Breast epithelium (tissue), 4 donors: ENCODE measurements at regions not wholly inside any gene's neighbourhood (a gene's known extent, or its start where the extent isn't known, plus 50 kb on each side); places are given as distances from the start of the nearest gene placed in this dataset.
A peak's percentile ranks its signal among the peaks of the same experiment; 100 is the strongest.

Experiments used
- DNase-seq, 2 donors: peaks; one replicate each; pipeline ENCODE4 v3.0.0-alpha.2; 2019; ENCODE audit warnings: low spot score in 2 of 2
- H3K27ac ChIP-seq, 2 donors: fragments of 200-600 bp; sonication (generic) in 1 of 2; one replicate each; pipeline ENCODE4 v1.5.1; 2016 to 2019; ENCODE audit warnings: mild to moderate bottlenecking in 1 of 2
- H3K27me3 ChIP-seq, 2 donors: fragments of 200-600 bp; sonication (generic) in 1 of 2; one replicate each; pipeline versions ENCODE4 v1.5.1 to v1.6.0; 2017 to 2019; ENCODE audit warnings: control low read depth in 1 of 2, mild to moderate bottlenecking in 1 of 2
- H3K36me3 ChIP-seq: fragments of 200-600 bp; one replicate; pipeline ENCODE4 v1.5.1; 2019
- H3K4me1 ChIP-seq, 2 donors: fragments of 200-600 bp; sonication (generic); one replicate each; pipeline ENCODE4 v1.5.1; 2016 to 2019; ENCODE audit warnings: control low read depth in 1 of 2
- H3K4me3 ChIP-seq, 3 donors: fragments of 200-600 bp; sonication (generic); 1 replicate in 2 of 3; 2 replicates in 1 of 3; pipeline ENCODE4 v1.5.1; 2016 to 2019; ENCODE audit warnings: mild to moderate bottlenecking in 3 of 3, moderate library complexity in 2 of 3
- H3K9me3 ChIP-seq, 2 donors: fragments of 200-600 bp; sonication (generic) in 1 of 2; one replicate each; pipeline ENCODE4 v1.5.1; 2016 to 2019; ENCODE audit warnings: control low read depth in 1 of 2
- POLR2A ChIP-seq: fragments of 450-650 bp; IDR thresholded peaks from one replicate; pipeline ENCODE4 v1.6.1; 2016; ENCODE audit warnings: antibody characterized with exemption, mild to moderate bottlenecking, moderate library complexity
- POLR2AphosphoS5 ChIP-seq, 3 donors: sonication (generic); formaldehyde crosslinking; IDR thresholded peaks; one replicate each; pipeline ENCODE4 v1.6.1; 2017; ENCODE audit warnings: antibody characterized with exemption in 3 of 3
- intact Hi-C: fragments of 100-400 bp; cut with DNase I; formaldehyde crosslinking; loops from one replicate; pipeline ENCODE4 v1.15.1; 2023; ENCODE audit warnings: low total_unique reads
- TF ChIP-seq, protein P1 (sequence below), 3 donors: fragments of 450-650 bp; IDR thresholded peaks; one replicate each; pipeline ENCODE4 v1.5.1; 2016 to 2017; ENCODE audit warnings: antibody characterized with exemption in 3 of 3, mild to moderate bottlenecking in 3 of 3, moderate library complexity in 3 of 3

DNA sequence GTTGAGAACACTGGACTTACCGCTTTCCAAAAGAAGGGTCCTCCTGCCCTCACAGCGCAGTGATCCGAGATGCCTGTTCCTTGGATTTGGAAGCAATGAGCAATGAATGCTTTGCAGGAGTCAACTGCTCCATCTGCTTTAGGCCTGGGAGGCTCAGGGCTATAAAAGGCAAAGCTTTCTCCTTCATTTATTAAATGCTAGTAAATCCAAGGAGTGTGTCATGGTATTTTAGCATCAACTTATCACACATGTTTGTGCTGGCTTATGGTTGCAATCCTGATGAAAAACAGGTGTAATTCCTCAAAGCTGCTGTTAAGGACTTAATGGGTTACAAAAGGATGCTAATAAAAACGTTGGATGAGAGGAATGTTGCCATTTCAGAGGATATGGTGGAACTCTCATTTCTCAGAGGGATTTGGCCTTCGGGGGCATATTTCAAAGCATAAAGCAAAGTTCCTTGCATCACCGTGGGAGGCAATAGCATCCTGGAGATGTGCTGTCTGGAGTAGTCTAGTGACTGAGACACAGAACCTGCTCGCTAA, 158.5 kb upstream of the TPM1 start:
- no peak for TF ChIP-seq POLR2AphosphoS5 (IDR thresholded peaks at IDR 0.05)
- intact Hi-C loops: no loop called here
- Histone ChIP-seq H3K9me3 (no peaks in the 10 kb centered on the region), H3K4me3 (no peak overlapping the region), H3K27me3 (no peaks in the 10 kb centered on the region), H3K36me3 (no peaks in the 10 kb centered on the region), H3K4me1 (no peaks in the 10 kb centered on the region), H3K27ac (no peak overlapping the region)
- no peak for DNase-seq

DNA sequence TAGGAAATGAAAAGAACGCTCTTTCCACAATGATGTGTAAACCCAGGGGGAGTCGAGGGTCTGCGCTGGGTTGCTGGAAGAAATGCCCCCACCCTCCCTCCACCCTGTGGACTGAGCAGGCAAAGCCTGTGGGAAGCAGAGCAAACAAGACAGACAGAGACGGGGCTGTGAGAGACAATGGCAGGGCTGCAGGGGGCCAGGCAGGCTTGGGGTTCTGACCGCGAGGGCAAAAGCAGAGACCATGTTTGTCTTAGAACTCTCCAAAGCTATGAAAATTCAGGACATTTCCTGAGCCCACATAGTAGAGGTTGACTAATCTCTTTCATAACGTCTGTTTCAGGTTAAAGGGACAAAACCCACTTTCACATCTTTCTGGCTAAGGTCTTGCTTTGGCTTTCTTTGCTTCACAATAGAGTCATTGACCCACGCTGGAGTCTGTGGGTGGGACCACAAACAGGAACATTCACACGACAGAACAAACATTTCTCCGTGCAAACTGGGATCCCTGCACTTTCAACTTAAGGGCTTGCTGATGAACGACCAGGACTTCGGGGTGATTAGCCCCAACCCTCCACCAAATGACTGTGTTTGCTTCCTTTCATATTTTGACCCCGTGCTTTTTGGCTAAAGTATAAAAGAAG, 156.0 kb upstream of the TPM1 start:
- Histone ChIP-seq H3K27ac (peak overlapping the region; percentile 80), H3K4me1 (no peaks in the 10 kb centered on the region), H3K27me3 (no peaks in the 10 kb centered on the region), H3K4me3 (peak overlapping the region in 2 of 3 donors; percentile 27 to 41), H3K9me3 (no peaks in the 10 kb centered on the region), H3K36me3 (no peaks in the 10 kb centered on the region)
- intact Hi-C loops: no loop called here
- peak in 1 of 3 donors; percentile 33 for TF ChIP-seq POLR2AphosphoS5 (IDR thresholded peaks at IDR 0.05)
- TF ChIP-seq, protein P1, sequence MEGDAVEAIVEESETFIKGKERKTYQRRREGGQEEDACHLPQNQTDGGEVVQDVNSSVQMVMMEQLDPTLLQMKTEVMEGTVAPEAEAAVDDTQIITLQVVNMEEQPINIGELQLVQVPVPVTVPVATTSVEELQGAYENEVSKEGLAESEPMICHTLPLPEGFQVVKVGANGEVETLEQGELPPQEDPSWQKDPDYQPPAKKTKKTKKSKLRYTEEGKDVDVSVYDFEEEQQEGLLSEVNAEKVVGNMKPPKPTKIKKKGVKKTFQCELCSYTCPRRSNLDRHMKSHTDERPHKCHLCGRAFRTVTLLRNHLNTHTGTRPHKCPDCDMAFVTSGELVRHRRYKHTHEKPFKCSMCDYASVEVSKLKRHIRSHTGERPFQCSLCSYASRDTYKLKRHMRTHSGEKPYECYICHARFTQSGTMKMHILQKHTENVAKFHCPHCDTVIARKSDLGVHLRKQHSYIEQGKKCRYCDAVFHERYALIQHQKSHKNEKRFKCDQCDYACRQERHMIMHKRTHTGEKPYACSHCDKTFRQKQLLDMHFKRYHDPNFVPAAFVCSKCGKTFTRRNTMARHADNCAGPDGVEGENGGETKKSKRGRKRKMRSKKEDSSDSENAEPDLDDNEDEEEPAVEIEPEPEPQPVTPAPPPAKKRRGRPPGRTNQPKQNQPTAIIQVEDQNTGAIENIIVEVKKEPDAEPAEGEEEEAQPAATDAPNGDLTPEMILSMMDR (IDR thresholded peaks at IDR 0.05): no peak
- no peak for TF ChIP-seq POLR2A
- no peak for DNase-seq

DNA sequence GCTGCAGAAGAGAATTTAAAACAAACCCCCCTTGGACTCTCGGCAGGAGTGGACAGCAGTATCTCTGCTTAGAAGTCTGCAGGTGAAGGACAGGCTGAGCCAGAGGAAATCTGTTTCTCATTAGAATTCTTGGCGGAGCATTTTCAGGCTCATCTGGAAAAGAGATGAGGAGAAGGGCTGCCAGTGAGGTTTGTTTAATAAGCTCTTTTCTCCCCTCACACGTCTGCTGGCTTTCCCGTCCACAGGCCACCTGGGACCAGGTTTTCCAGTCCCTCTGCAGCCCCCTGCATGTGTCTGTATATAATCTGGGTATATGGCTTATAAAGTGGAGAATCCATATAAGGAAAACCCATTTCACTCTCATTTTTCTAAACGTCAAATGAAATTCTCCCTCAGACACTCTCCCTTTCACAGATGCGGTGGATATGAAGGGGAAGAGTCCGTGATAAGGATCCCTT, 155.4 kb upstream of the TPM1 start:
- TF ChIP-seq POLR2A (no peak), POLR2AphosphoS5 (IDR thresholded peaks at IDR 0.05) (no peak)
- TF ChIP-seq, protein P1 (IDR thresholded peaks at IDR 0.05): no peak
- intact Hi-C loops: no loop called here
- Histone ChIP-seq H3K4me1 (no peaks in the 10 kb centered on the region), H3K4me3 (peak overlapping the region in 2 of 3 donors; percentile 27 to 41), H3K9me3 (no peaks in the 10 kb centered on the region), H3K27me3 (no peaks in the 10 kb centered on the region), H3K27ac (peak overlapping the region; percentile 80), H3K36me3 (no peaks in the 10 kb centered on the region)
- no peak for DNase-seq

DNA sequence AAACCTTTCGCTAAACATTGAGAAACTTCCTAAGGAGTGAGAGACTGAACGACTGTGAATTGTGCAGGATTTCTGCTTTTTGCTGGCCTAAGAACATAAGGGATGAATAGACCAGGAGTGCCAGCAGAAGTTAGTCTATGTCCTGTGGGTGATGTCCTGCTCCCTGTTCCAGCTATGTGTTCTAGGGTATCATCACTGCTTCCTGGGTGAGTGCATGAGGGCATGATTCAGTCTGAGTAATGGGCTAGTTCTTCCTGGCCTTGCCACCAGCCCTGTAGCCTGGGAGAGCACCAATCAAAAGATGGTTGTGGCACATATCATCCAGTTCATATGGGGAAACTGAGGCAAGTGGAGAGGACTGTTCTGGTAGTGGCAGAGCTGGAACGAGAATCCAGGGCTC, 153.9 kb upstream of the TPM1 start:
- H3K9me3 ChIP-seq: no peaks in the 10 kb centered on the region
- H3K4me1 ChIP-seq: no peaks in the 10 kb centered on the region
- no peak overlapping the region for H3K4me3 ChIP-seq
- H3K36me3 ChIP-seq: no peaks in the 10 kb centered on the region
- no peaks in the 10 kb centered on the region for H3K27me3 ChIP-seq
- TF ChIP-seq POLR2A: no peak
- TF ChIP-seq, protein P1 (IDR thresholded peaks at IDR 0.05): no peak
- no peak for TF ChIP-seq POLR2AphosphoS5 (IDR thresholded peaks at IDR 0.05)
- intact Hi-C loops: loop anchor here (1.0 kb wide), 1 partner anchor 43 kb away; no protein-coding TSS in a partner anchor
- no peak for DNase-seq
- H3K27ac ChIP-seq: peak overlapping the region; percentile 20 to 70

DNA sequence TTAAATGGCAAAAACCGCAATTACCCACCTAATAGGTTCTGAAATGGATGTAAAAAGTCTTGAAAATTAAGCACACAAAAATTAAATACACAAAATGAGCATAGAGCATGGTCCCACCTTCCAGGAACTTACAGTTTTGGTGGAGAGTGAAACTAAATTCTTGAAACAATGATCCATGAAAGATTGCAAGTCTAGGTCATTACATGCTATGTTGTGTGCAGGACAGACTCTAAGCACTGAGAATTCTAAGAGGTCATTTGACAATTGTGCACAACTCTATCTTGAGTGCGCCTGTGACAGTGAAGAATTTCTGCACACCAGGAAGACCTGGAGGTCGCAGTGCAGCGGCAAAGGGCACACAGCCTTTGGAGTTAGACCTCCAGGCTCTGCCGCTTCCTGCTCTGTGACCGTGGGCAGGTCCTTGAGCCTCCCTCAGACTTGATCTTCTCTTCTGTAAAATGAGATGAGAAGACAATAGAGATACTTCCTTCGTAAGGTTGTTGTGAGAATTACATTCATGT, 153.3 kb upstream of the TPM1 start:
- TF ChIP-seq, protein P1 (IDR thresholded peaks at IDR 0.05): no peak
- TF ChIP-seq POLR2A (no peak), POLR2AphosphoS5 (IDR thresholded peaks at IDR 0.05) (no peak)
- no peaks in the 10 kb centered on the region for H3K27me3 ChIP-seq
- H3K27ac ChIP-seq: peak overlapping the region in 1 of 2 donors; percentile 70
- intact Hi-C loops: no loop called here
- H3K4me3 ChIP-seq: no peak overlapping the region
- no peaks in the 10 kb centered on the region for H3K4me1 ChIP-seq
- DNase-seq: no peak
- no peaks in the 10 kb centered on the region for H3K36me3 ChIP-seq
- H3K9me3 ChIP-seq: no peaks in the 10 kb centered on the region
